Left ventricle myocardium inferior (tissue), 1 donor: ENCODE measurements at regions not wholly inside any gene's neighbourhood (a gene's known extent, or its start where the extent isn't known, plus 50 kb on each side); places are given as distances from the start of the nearest gene placed in this dataset.
"Not testable (repeated sequence)": the region's sequence is repeated elsewhere in the genome, so short reads cannot be mapped to it uniquely, and the experiment has no call there.

ENCODE experiments used
- DNase-seq: peaks from one replicate; pipeline ENCODE4 v3.0.0-alpha.2; 2020
- H3K27ac ChIP-seq: fragments of 200-600 bp; replicated peaks from 2 replicates; pipeline ENCODE4 v1.8.0; 2021
- H3K27me3 ChIP-seq: fragments of 200-600 bp; 2 replicates; pipeline ENCODE4 v1.8.0; 2021; ENCODE audit warnings: low read depth
- H3K36me3 ChIP-seq: fragments of 200-600 bp; 2 replicates; pipeline ENCODE4 v1.8.0; 2021
- H3K4me1 ChIP-seq: fragments of 200-600 bp; 2 replicates; pipeline ENCODE4 v1.8.0; 2021
- H3K4me3 ChIP-seq: fragments of 200-600 bp; 2 replicates; pipeline ENCODE4 v1.8.0; 2021; ENCODE audit warnings: mild to moderate bottlenecking, moderate library complexity
- H3K9me3 ChIP-seq: fragments of 200-600 bp; replicated peaks from 2 replicates; pipeline ENCODE4 v1.8.0; 2021
- CTCF ChIP-seq: fragments of 200-600 bp; IDR thresholded peaks from 2 replicates; pipeline ENCODE4 v1.8.0; 2021; ENCODE audit warnings: antibody characterized with exemption, mild to moderate bottlenecking, borderline replicate concordance
- intact Hi-C: fragments of 100-400 bp; cut with micrococcal nuclease; formaldehyde crosslinking; loops from one replicate; pipeline ENCODE4 v1.11.0; 2022
- donor health status: DM: no; HTN: yes; CAD: no; lungs with severe emphysema.

GRCh38 chr6:153302133-153302532 lies 171.1 kb upstream of the RGS17 start:
- intact Hi-C loops, result no loop called here

GRCh38 chr6:153301602-153302001 lies 170.5 kb upstream of the RGS17 start:
- no peak overlapping the region for H3K27ac ChIP-seq
- no peaks in the 10 kb centered on the region for H3K4me1 ChIP-seq
- no peaks in the 10 kb centered on the region for H3K36me3 ChIP-seq
- intact Hi-C loops, result no loop called here
- H3K4me3 ChIP-seq, result no peak overlapping the region
- H3K27me3 ChIP-seq, result no peaks in the 10 kb centered on the region
- TF ChIP-seq CTCF, result no peak
- H3K9me3 ChIP-seq, result no peaks in the 10 kb centered on the region
- DNase-seq, result no peak

More at GRCh38 chr6:153302133-153302532, 171.1 kb upstream of the RGS17 start:
- no peak for TF ChIP-seq CTCF
- Histone ChIP-seq H3K4me1 (no peaks in the 10 kb centered on the region), H3K27ac (no peak overlapping the region), H3K4me3 (no peak overlapping the region), H3K36me3 (no peaks in the 10 kb centered on the region), H3K27me3 (no peaks in the 10 kb centered on the region), H3K9me3 (no peaks in the 10 kb centered on the region)
- DNase-seq, result no peak

- H3K27ac ChIP-seq, DNase-seq, intact Hi-C loops, H3K4me1 ChIP-seq, H3K27me3 ChIP-seq, H3K4me3 ChIP-seq, H3K36me3 ChIP-seq: not testable (repeated sequence)
- H3K9me3 ChIP-seq, result peaks cover 11% of the 10 kb centered on the region
These were observed 151.4 kb upstream of the RGS17 start for GRCh38 chr6:153282456-153282855.

- H3K4me1 ChIP-seq, result no peaks in the 10 kb centered on the region
- no peak overlapping the region for H3K4me3 ChIP-seq
- no peak overlapping the region for H3K27ac ChIP-seq
- no peaks in the 10 kb centered on the region for H3K36me3 ChIP-seq
- intact Hi-C loops, result no loop called here
- H3K9me3 ChIP-seq, result peaks cover 13% of the 10 kb centered on the region
- no peak for TF ChIP-seq CTCF
- no peaks in the 10 kb centered on the region for H3K27me3 ChIP-seq
- DNase-seq, result no peak
These were observed 144.9 kb upstream of the RGS17 start for GRCh38 chr6:153275997-153276396.

- no peak overlapping the region for H3K4me3 ChIP-seq
- TF ChIP-seq CTCF, result no peak
- intact Hi-C loops, result no loop called here
These were observed 141.3 kb upstream of the RGS17 start for GRCh38 chr6:153272201-153272980.

GRCh38 chr6:153263489-153263888 lies 132.4 kb upstream of the RGS17 start:
- intact Hi-C loops, result no loop called here
- H3K27me3 ChIP-seq, result no peaks in the 10 kb centered on the region
- H3K27ac ChIP-seq, result no peak overlapping the region
- H3K4me3 ChIP-seq, result no peak overlapping the region
- no peak for DNase-seq
- peaks cover 2% of the 10 kb centered on the region for H3K9me3 ChIP-seq
- TF ChIP-seq CTCF, result no peak
- no peaks in the 10 kb centered on the region for H3K36me3 ChIP-seq
- H3K4me1 ChIP-seq, result no peaks in the 10 kb centered on the region

More at GRCh38 chr6:153272201-153272980, 141.3 kb upstream of the RGS17 start:
- Histone ChIP-seq H3K36me3 (no peaks in the 10 kb centered on the region), H3K4me1 (no peaks in the 10 kb centered on the region), H3K27me3 (no peaks in the 10 kb centered on the region), H3K9me3 (peaks cover 19% of the 10 kb centered on the region), H3K27ac (no peak overlapping the region)
- no peak for DNase-seq
